Transverse colon (tissue), 4 donors: ENCODE measurements at regions not wholly inside any gene's neighbourhood (a gene's known extent, or its start where the extent isn't known, plus 50 kb on each side); places are given as distances from the start of the nearest gene placed in this dataset.

ENCODE experiments used
- DNase-seq: peaks from one replicate; pipeline ENCODE4 v3.0.0-alpha.2; 2019
- H3K27ac ChIP-seq, 4 donors: fragments of 200-600 bp; sonication (generic); 2 replicates each; pipeline ENCODE4 v1.5.1; 2016 to 2018; ENCODE audit warnings: inconsistent platforms in 4 of 4
- H3K27me3 ChIP-seq: fragments of 200-600 bp; sonication (generic); 2 replicates; pipeline ENCODE4 v1.5.1; 2017; ENCODE audit warnings: inconsistent platforms
- H3K36me3 ChIP-seq, 4 donors: fragments of 200-600 bp; sonication (generic); 2 replicates each; pipeline ENCODE4 v1.5.1; 2017 to 2019; ENCODE audit warnings: inconsistent platforms in 4 of 4
- H3K4me1 ChIP-seq, 4 donors: fragments of 200-600 bp; sonication (generic); 2 replicates each; pipeline ENCODE4 v1.5.1; 2017 to 2020; ENCODE audit warnings: inconsistent platforms in 4 of 4
- H3K4me3 ChIP-seq, 4 donors: fragments of 200-600 bp; sonication (generic); 1 replicate in 1 of 4; 2 replicates in 3 of 4; pipeline versions ENCODE4 v1.5.1 to v1.6.1; 2017 to 2019; ENCODE audit warnings: inconsistent platforms in 4 of 4
- H3K9me3 ChIP-seq, 2 donors: fragments of 200-600 bp; sonication (generic); 2 replicates each; pipeline ENCODE4 v1.5.1; 2017 to 2019; ENCODE audit warnings: inconsistent platforms in 2 of 2
- CTCF ChIP-seq, 5 experiments: fragments of 200-600 bp in 3 of 5; fragments of 450-650 bp in 2 of 5; sonication (generic) in 3 of 5; IDR thresholded peaks; 1 replicate in 2 of 5; 2 replicates in 3 of 5; pipeline ENCODE4 v1.5.1; 2016 to 2017; ENCODE audit warnings: antibody characterized with exemption in 5 of 5, inconsistent platforms in 3 of 5, mild to moderate bottlenecking in 2 of 5, moderate library complexity in 1 of 5
- EP300 ChIP-seq: sonication (generic); formaldehyde crosslinking; IDR thresholded peaks from one replicate; pipeline ENCODE4 v1.6.1; 2017; ENCODE audit warnings: antibody characterized with exemption, low read depth
- POLR2A ChIP-seq: fragments of 450-650 bp; IDR thresholded peaks from one replicate; pipeline ENCODE4 v1.6.1; 2016; ENCODE audit warnings: antibody characterized with exemption, mild to moderate bottlenecking, moderate library complexity
- POLR2AphosphoS5 ChIP-seq, 3 donors: sonication (generic); formaldehyde crosslinking; IDR thresholded peaks; one replicate each; pipeline ENCODE4 v1.6.1; 2016; ENCODE audit warnings: antibody characterized with exemption in 3 of 3
- WGBS, 2 donors: methylation state at CpG; one replicate each; pipeline ENCODE4 v1.1.5; 2018; ENCODE audit warnings: low coverage in 1 of 2; 5-methylcytosine and 5-hydroxymethylcytosine counted together
- in situ Hi-C, 4 donors: fragments of 200-750 bp; cut with MboI; loops; one replicate each; pipeline versions ENCODE4 v1.15.0 to v1.15.1; 2017; ENCODE audit warnings: low sequenced_read_pairs in 3 of 4, low pct_ligation_motif_present in 1 of 4, low pct_unique_long_range_greater_than_20kb in 1 of 4
- intact Hi-C: fragments of 100-400 bp; cut with DNase I; formaldehyde crosslinking; loops from one replicate; pipeline ENCODE4 v1.15.1; 2023; ENCODE audit warnings: low total_unique reads

GRCh38 chr6:144335311-144335861 lies 50.3 kb downstream of the UTRN start:
- in situ Hi-C loops: no loop called here
- Histone ChIP-seq H3K4me1 (peaks cover 13 to 57% (median 28%) of the 10 kb centered on the region in 4 donors), H3K9me3 (no peaks in the 10 kb centered on the region), H3K27me3 (no peaks in the 10 kb centered on the region), H3K27ac (peak overlapping the region in 2 of 4 donors; percentile 17 to 50), H3K4me3 (no peak overlapping the region), H3K36me3 (no peaks in the 10 kb centered on the region)
- WGBS, 2 donors: 63 to 67% methylated on average over 4 to 5 of the region's 5 CpGs
- intact Hi-C loops: no loop called here
- TF ChIP-seq CTCF (IDR thresholded peaks at IDR 0.05) (no peak), POLR2A (no peak), POLR2AphosphoS5 (IDR thresholded peaks at IDR 0.05) (no peak), EP300 (no peak)
- no peak for DNase-seq

GRCh38 chr6:144335914-144336313 lies 50.8 kb downstream of the UTRN start:
- in situ Hi-C loops (no loop called here), intact Hi-C loops (no loop called here)
- no peak overlapping the region for H3K27ac ChIP-seq
- H3K27me3 ChIP-seq: no peaks in the 10 kb centered on the region
- H3K36me3 ChIP-seq: no peaks in the 10 kb centered on the region
- no peaks in the 10 kb centered on the region for H3K9me3 ChIP-seq
- peak; percentile 55 for DNase-seq
- WGBS, 2 donors: 80 to 83% methylated on average over 3 to 5 of the region's 5 CpGs
- TF ChIP-seq EP300: no peak
- TF ChIP-seq POLR2AphosphoS5 (IDR thresholded peaks at IDR 0.05): peak in 1 of 3 donors; percentile 14
- peaks cover 18 to 61% (median 30%) of the 10 kb centered on the region in 4 donors for H3K4me1 ChIP-seq
- H3K4me3 ChIP-seq: no peak overlapping the region

- no peak for DNase-seq
- Histone ChIP-seq H3K9me3 (no peaks in the 10 kb centered on the region), H3K27ac (no peak overlapping the region), H3K4me1 (peaks cover 26 to 71% (median 35%) of the 10 kb centered on the region in 4 donors), H3K27me3 (no peaks in the 10 kb centered on the region), H3K4me3 (no peak overlapping the region), H3K36me3 (no peaks in the 10 kb centered on the region)
- no peak for TF ChIP-seq CTCF (IDR thresholded peaks at IDR 0.05)
- TF ChIP-seq POLR2AphosphoS5 (IDR thresholded peaks at IDR 0.05): no peak
- TF ChIP-seq POLR2A: no peak
- TF ChIP-seq EP300: no peak
- in situ Hi-C loops (no loop called here), intact Hi-C loops (no loop called here)
- WGBS, 2 donors: 81% methylated on average over 2 of the region's 2 CpGs; no CpG with 5 or more reads in 1 of the 2 donors
Measured at GRCh38 chr6:144336900-144337299, 51.8 kb downstream of the UTRN start.

- intact Hi-C loops: no loop called here
- H3K36me3 ChIP-seq: no peaks in the 10 kb centered on the region
- DNase-seq: no peak
- H3K4me1 ChIP-seq: peaks cover 33 to 86% (median 51%) of the 10 kb centered on the region in 4 donors
- WGBS, 2 donors: 92 to 93% methylated on average over 3 to 6 of the region's 6 CpGs
- H3K9me3 ChIP-seq: no peaks in the 10 kb centered on the region
- TF ChIP-seq EP300 (no peak), CTCF (IDR thresholded peaks at IDR 0.05) (no peak), POLR2A (no peak), POLR2AphosphoS5 (IDR thresholded peaks at IDR 0.05) (no peak)
- in situ Hi-C loops: no loop called here
- H3K4me3 ChIP-seq: no peak overlapping the region
- no peak overlapping the region for H3K27ac ChIP-seq
- no peaks in the 10 kb centered on the region for H3K27me3 ChIP-seq
Measured at GRCh38 chr6:144338474-144338873, 53.3 kb downstream of the UTRN start.
